Osteocyte (in vitro differentiated cells): ENCODE measurements at regions not wholly inside any gene's neighbourhood (a gene's known extent, or its start where the extent isn't known, plus 50 kb on each side); places are given as distances from the start of the nearest gene placed in this dataset.

Source experiments
- DNase-seq: peaks from one replicate; pipeline ENCODE4 v3.0.0; 2021; ENCODE audit warnings: mixed read lengths; ENCODE audit not compliant: unreplicated experiment; ENCODE audit errors: extremely low spot score
- H3K27ac Mint-ChIP-seq: one replicate; pipeline ENCODE4 v1.8.0; 2021; ENCODE audit warnings: mild to moderate bottlenecking, mixed read lengths; ENCODE audit not compliant: unreplicated experiment
- H3K27me3 Mint-ChIP-seq: one replicate; pipeline ENCODE4 v1.8.0; 2021; ENCODE audit warnings: mixed read lengths; ENCODE audit not compliant: unreplicated experiment
- H3K36me3 Mint-ChIP-seq: one replicate; pipeline ENCODE4 v1.8.0; 2021; ENCODE audit warnings: mixed read lengths; ENCODE audit not compliant: unreplicated experiment
- H3K4me1 Mint-ChIP-seq: one replicate; pipeline ENCODE4 v1.8.0; 2021; ENCODE audit warnings: mixed read lengths; ENCODE audit not compliant: unreplicated experiment
- H3K4me3 Mint-ChIP-seq: one replicate; pipeline ENCODE4 v1.8.0; 2021; ENCODE audit warnings: mild to moderate bottlenecking, moderate library complexity, mixed read lengths; ENCODE audit not compliant: unreplicated experiment
- H3K9me3 Mint-ChIP-seq: one replicate; pipeline ENCODE4 v1.8.0; 2021; ENCODE audit warnings: mixed read lengths; ENCODE audit not compliant: unreplicated experiment
- TF ChIP-seq, protein P1 (sequence below): fragments of 200-600 bp; sonication (generic); IDR thresholded peaks from 2 replicates; pipeline ENCODE4 v1.5.0; 2021; ENCODE audit warnings: antibody characterized with exemption, mild to moderate bottlenecking, moderate library complexity

DNA sequence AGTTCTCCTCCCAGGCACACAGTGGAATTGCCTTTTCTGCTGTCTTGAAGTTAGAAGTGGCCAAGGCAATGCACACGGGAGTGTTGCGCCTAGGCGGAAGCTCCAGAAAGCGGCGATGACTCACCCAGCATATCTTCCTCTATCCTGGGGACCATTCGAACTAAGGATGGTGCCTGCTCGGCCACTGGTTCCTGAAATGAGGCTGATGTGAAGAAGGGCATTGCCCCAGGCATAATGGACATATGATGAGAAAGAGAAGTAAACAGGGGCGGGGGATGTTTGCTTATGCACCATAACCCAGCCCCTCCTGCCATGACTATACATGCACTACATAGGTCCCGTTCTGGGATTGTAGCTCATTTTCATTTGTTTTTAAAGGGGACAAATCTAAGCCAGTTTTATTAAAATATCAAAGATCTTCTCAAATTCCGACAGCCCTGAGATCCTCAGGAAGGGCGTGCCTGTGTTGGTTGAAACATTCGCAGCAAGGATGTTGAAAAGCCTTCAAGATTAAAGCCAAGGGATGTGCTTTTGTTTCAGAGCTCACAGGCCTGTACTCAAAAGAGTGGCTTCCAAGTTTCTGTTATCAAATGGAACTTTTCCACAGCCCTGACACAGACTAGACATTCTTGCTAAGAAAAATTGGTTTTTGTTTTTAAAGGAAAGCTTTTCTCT is 218.5 kb downstream of the LY86 start:
- peaks cover 9% of the 10 kb centered on the region for H3K27me3 Mint-ChIP-seq
- H3K9me3 Mint-ChIP-seq, result no peaks in the 10 kb centered on the region
- no peak overlapping the region for H3K27ac Mint-ChIP-seq
- no peaks in the 10 kb centered on the region for H3K36me3 Mint-ChIP-seq
- no peak overlapping the region for H3K4me3 Mint-ChIP-seq
- peaks cover 12% of the 10 kb centered on the region for H3K4me1 Mint-ChIP-seq
- TF ChIP-seq, protein P1, sequence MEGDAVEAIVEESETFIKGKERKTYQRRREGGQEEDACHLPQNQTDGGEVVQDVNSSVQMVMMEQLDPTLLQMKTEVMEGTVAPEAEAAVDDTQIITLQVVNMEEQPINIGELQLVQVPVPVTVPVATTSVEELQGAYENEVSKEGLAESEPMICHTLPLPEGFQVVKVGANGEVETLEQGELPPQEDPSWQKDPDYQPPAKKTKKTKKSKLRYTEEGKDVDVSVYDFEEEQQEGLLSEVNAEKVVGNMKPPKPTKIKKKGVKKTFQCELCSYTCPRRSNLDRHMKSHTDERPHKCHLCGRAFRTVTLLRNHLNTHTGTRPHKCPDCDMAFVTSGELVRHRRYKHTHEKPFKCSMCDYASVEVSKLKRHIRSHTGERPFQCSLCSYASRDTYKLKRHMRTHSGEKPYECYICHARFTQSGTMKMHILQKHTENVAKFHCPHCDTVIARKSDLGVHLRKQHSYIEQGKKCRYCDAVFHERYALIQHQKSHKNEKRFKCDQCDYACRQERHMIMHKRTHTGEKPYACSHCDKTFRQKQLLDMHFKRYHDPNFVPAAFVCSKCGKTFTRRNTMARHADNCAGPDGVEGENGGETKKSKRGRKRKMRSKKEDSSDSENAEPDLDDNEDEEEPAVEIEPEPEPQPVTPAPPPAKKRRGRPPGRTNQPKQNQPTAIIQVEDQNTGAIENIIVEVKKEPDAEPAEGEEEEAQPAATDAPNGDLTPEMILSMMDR, result no peak
- DNase-seq, result no peak

DNA sequence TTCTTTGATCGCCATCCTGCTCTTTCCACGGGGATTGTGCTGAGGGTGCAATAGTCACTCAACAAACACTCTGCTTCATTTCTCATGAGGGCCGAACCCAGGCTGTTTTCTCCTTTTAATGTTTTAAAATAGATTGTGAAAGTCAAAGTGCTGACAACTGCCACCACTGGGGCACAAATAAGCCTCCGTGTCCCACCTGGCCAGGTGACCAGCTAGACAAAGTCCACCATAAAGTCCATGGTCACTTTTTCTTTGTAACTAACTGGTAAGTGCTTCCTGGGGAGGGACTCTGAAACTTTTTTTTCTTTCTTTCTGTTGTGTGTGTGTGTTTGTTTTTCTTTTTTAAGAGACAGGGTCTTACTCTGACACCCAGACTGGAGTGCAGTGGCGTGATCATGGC is 219.8 kb downstream of the LY86 start:
- H3K4me1 Mint-ChIP-seq, result peaks cover 12% of the 10 kb centered on the region
- DNase-seq, result no peak
- H3K4me3 Mint-ChIP-seq, result no peak overlapping the region
- H3K27ac Mint-ChIP-seq, result no peak overlapping the region
- no peaks in the 10 kb centered on the region for H3K36me3 Mint-ChIP-seq
- TF ChIP-seq, protein P1, result no peak
- H3K9me3 Mint-ChIP-seq, result no peaks in the 10 kb centered on the region
- H3K27me3 Mint-ChIP-seq, result peaks cover 7% of the 10 kb centered on the region

DNA sequence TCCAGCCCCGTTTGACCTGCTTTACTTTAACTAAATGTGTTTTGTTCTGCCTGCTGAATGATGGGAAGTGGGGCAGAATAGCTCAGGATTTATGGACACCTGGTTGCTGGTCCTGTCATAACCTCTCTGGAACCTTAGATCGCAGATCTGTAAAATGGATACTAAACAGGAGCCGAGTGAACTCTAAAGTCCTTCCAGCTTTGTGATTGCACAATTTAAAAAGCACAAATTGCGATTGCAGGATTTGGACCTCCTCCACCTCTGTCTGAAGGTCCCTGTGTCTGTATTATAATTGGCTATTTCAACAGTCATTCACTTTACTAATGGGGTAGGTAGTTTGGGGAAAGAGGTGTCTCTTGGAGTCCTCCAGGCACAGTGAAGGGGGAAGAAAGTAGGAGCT is 220.4 kb downstream of the LY86 start:
- DNase-seq, result no peak
- H3K4me3 Mint-ChIP-seq, result no peak overlapping the region
- peaks cover 7% of the 10 kb centered on the region for H3K27me3 Mint-ChIP-seq
- peaks cover 12% of the 10 kb centered on the region for H3K4me1 Mint-ChIP-seq
- H3K9me3 Mint-ChIP-seq, result no peaks in the 10 kb centered on the region
- H3K27ac Mint-ChIP-seq, result no peak overlapping the region
- no peaks in the 10 kb centered on the region for H3K36me3 Mint-ChIP-seq
- TF ChIP-seq, protein P1, result no peak

DNA sequence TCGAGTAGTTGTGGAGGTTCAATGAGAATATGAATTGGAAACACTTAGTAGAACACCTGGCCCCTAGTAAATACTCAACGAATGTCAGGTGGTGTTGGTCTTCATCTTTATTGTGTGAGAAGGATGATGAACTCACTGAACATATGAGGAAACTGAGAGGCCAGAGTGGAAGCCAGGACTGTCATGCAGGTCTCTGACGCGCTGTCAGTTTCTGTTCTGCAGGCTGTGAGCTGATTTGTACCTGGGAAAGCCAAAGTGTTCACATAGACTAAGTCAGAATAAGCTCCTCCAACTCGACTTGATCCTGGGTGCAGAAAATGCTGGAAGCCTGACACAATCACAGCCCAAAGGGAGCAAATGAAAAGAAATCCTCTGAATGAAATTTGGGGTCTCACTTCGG is 222.2 kb downstream of the LY86 start:
- H3K27ac Mint-ChIP-seq, result no peak overlapping the region
- peaks cover 4% of the 10 kb centered on the region for H3K27me3 Mint-ChIP-seq
- no peak for DNase-seq
- peaks cover 12% of the 10 kb centered on the region for H3K4me1 Mint-ChIP-seq
- H3K36me3 Mint-ChIP-seq, result no peaks in the 10 kb centered on the region
- TF ChIP-seq, protein P1, result no peak
- H3K9me3 Mint-ChIP-seq, result no peaks in the 10 kb centered on the region
- no peak overlapping the region for H3K4me3 Mint-ChIP-seq

DNA sequence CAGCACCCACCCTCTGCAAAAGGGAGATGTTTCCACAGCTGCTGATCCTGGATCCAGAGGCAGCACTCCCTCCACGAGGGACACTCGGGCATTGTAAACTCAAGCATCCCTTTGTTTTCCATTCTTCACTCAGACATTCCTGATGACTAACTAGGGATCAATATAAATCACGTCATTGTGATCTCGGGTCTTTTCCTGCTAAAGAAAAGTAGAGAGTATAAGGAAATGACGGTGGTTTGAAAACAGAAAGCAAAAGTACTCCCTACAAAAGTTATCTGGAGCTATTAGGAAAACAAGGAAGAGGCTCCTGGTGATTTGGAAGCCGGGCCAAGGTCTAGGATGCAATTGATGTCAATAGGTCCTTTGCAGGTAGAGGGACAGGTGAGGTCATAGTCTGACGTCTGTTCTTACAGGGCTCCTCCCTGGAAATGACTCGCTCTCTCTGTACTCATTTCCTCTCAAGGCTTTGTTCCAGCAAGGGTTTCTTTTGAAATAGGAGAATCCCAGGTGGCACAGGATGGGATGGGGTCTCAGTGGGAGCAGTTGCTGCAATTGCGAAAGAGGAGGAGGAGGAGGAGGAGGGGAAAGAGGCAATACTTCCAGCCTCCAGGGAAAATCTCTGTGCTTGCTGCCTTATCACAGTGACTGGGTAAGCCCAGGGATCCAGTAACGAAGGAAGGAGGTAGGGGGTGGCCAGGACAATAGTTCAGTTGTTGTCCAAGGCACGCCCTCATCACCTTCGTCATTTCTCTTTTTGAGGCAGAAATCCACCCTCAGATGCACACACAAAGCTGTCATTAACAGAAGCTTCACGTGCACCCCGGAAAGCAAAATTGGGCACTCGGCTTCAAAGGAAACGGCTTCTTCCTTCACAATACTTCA is 222.8 kb downstream of the LY86 start:
- TF ChIP-seq, protein P1, result no peak
- DNase-seq, result no peak
- no peaks in the 10 kb centered on the region for H3K9me3 Mint-ChIP-seq
- no peak overlapping the region for H3K27ac Mint-ChIP-seq
- H3K27me3 Mint-ChIP-seq, result peaks cover 4% of the 10 kb centered on the region
- peaks cover 12% of the 10 kb centered on the region for H3K4me1 Mint-ChIP-seq
- no peaks in the 10 kb centered on the region for H3K36me3 Mint-ChIP-seq
- peak overlapping the region; percentile 64 for H3K4me3 Mint-ChIP-seq
